GM23338 (cell line): ENCODE measurements at regions not wholly inside any gene's neighbourhood (a gene's known extent, or its start where the extent isn't known, plus 50 kb on each side); places are given as distances from the start of the nearest gene placed in this dataset.
A peak's percentile ranks its signal among the peaks of the same experiment; 100 is the strongest.

Source experiments
- ATAC-seq: fragments of 200-7000 bp; cut with Tn5 transposase; 3 replicates; pipeline ENCODE4 v1.9.1; 2020
- DNase-seq: peaks from one replicate; pipeline ENCODE4 v3.0.0-alpha.2; 2015; ENCODE audit warnings: low spot score
- H2AFZ ChIP-seq: fragments of 200-600 bp; sonication (generic); 2 replicates; pipeline ENCODE4 v1.8.0; 2016; ENCODE audit warnings: antibody characterized with exemption, mild to moderate bottlenecking, moderate library complexity
- H3F3A ChIP-seq: fragments of 200-600 bp; sonication (generic); replicated peaks from 2 replicates; pipeline ENCODE4 v1.8.0; 2017; ENCODE audit warnings: antibody characterized with exemption, mixed run types, low read depth
- H3K27ac ChIP-seq: fragments of 200-600 bp; sonication (generic); 2 replicates; pipeline ENCODE4 v1.6.1; 2016; ENCODE audit warnings: low read depth
- H3K27me3 ChIP-seq: fragments of 200-600 bp; sonication (generic); 2 replicates; pipeline ENCODE4 v1.8.0; 2016; ENCODE audit warnings: mild to moderate bottlenecking, mixed run types, moderate library complexity; ENCODE audit not compliant: insufficient read depth
- H3K36me3 ChIP-seq: fragments of 200-600 bp; sonication (generic); 2 replicates; pipeline ENCODE4 v1.8.0; 2016; ENCODE audit warnings: mild to moderate bottlenecking; ENCODE audit not compliant: insufficient read depth
- H3K4me1 ChIP-seq: fragments of 200-600 bp; sonication (generic); 2 replicates; pipeline ENCODE4 v1.8.0; 2016; ENCODE audit warnings: mild to moderate bottlenecking, moderate library complexity; ENCODE audit not compliant: insufficient read depth
- H3K4me2 ChIP-seq: fragments of 200-600 bp; sonication (generic); 2 replicates; pipeline ENCODE4 v1.7.1; 2017; ENCODE audit warnings: mixed run types
- H3K4me3 ChIP-seq: fragments of 200-600 bp; sonication (generic); 2 replicates; pipeline ENCODE4 v1.6.1; 2016; ENCODE audit warnings: mixed run types
- H3K79me2 ChIP-seq: fragments of 200-600 bp; sonication (generic); replicated peaks from 2 replicates; pipeline ENCODE4 v1.8.0; 2017; ENCODE audit warnings: mild to moderate bottlenecking; ENCODE audit not compliant: insufficient read depth
- H3K9me2 ChIP-seq: fragments of 200-600 bp; sonication (generic); 2 replicates; pipeline ENCODE4 v1.8.0; 2017; ENCODE audit not compliant: insufficient read depth
- H4K20me1 ChIP-seq: fragments of 200-600 bp; sonication (generic); replicated peaks from 2 replicates; pipeline ENCODE4 v1.8.0; 2017; ENCODE audit warnings: mild to moderate bottlenecking; ENCODE audit not compliant: insufficient read depth
- H3K27ac Mint-ChIP-seq: 2 replicates; pipeline ENCODE4 v1.8.0; 2020; ENCODE audit warnings: inconsistent platforms, mild to moderate bottlenecking, moderate library complexity, mixed read lengths
- H3K27me3 Mint-ChIP-seq: 3 replicates; pipeline ENCODE4 v1.8.0; 2022; ENCODE audit warnings: low read depth, mild to moderate bottlenecking, moderate library complexity, mixed read lengths, inconsistent platforms; ENCODE audit not compliant: insufficient read depth, poor library complexity
- H3K36me3 Mint-ChIP-seq: 3 replicates; pipeline ENCODE4 v1.8.0; 2021; ENCODE audit warnings: low read depth, mild to moderate bottlenecking, inconsistent platforms, moderate library complexity, mixed read lengths
- H3K4me1 Mint-ChIP-seq: 3 replicates; pipeline ENCODE4 v1.8.0; 2020; ENCODE audit warnings: mild to moderate bottlenecking, inconsistent platforms, mixed read lengths
- H3K4me3 Mint-ChIP-seq: 3 replicates; pipeline ENCODE4 v1.8.0; 2021; ENCODE audit warnings: moderate library complexity, mild to moderate bottlenecking, inconsistent platforms, mixed read lengths
- H3K9me3 Mint-ChIP-seq: 3 replicates; pipeline ENCODE4 v1.8.0; 2020; ENCODE audit warnings: moderate library complexity, mild to moderate bottlenecking, inconsistent platforms, mixed read lengths
- CREB1 ChIP-seq: fragments of 250-450 bp; sonication (Bioruptor Pico); IDR thresholded peaks from 2 replicates; pipeline ENCODE4 v1.5.0; 2020; ENCODE audit warnings: low read depth, mild to moderate bottlenecking, moderate library complexity
- CTCF ChIP-seq, 2 experiments: fragments of 200-600 bp in 1 of 2; sonication (generic) in 1 of 2; conservative IDR thresholded peaks; 2 replicates each; pipeline versions ENCODE4 v1.5.1 to v1.6.1; 2016 to 2017; ENCODE audit warnings: antibody characterized with exemption in 2 of 2, low read depth in 2 of 2, mild to moderate bottlenecking in 2 of 2, moderate library complexity in 1 of 2
- ETS1 ChIP-seq: IDR thresholded peaks from 2 replicates; pipeline ENCODE4 v1.6.1; 2016; ENCODE audit warnings: antibody characterized with exemption
- EZH2 ChIP-seq: fragments of 200-600 bp; sonication (generic); IDR thresholded peaks from one replicate; pipeline ENCODE4 v1.8.0; 2017; ENCODE audit warnings: antibody characterized with exemption, mild to moderate bottlenecking, low read depth; ENCODE audit not compliant: unreplicated experiment
- EZH2phosphoT487 ChIP-seq: fragments of 200-600 bp; sonication (generic); IDR thresholded peaks from one replicate; pipeline ENCODE4 v1.8.1; 2018; ENCODE audit warnings: antibody characterized with exemption; ENCODE audit not compliant: unreplicated experiment
- JUNB ChIP-seq: IDR thresholded peaks from one replicate; pipeline ENCODE4 v1.6.1; 2016; ENCODE audit warnings: antibody characterized with exemption; ENCODE audit not compliant: unreplicated experiment
- NANOG ChIP-seq: IDR thresholded peaks from 2 replicates; pipeline ENCODE4 v1.6.1; 2016; ENCODE audit warnings: antibody characterized with exemption, borderline replicate concordance
- REST ChIP-seq: IDR thresholded peaks from one replicate; pipeline ENCODE4 v1.6.1; 2018; ENCODE audit warnings: antibody characterized with exemption; ENCODE audit not compliant: unreplicated experiment
- STAT1 ChIP-seq: IDR thresholded peaks from one replicate; pipeline ENCODE4 v1.6.1; 2016; ENCODE audit warnings: antibody characterized with exemption; ENCODE audit not compliant: unreplicated experiment
- ZNF114 ChIP-seq: fragments of 250-450 bp; sonication (Bioruptor Pico); IDR thresholded peaks from 2 replicates; pipeline ENCODE4 v1.5.0; 2020; ENCODE audit warnings: mild to moderate bottlenecking, moderate library complexity
- ZNF331 ChIP-seq: fragments of 250-450 bp; sonication (Bioruptor Pico); IDR thresholded peaks from 2 replicates; pipeline ENCODE4 v1.5.0; 2020; ENCODE audit warnings: low read depth, mild to moderate bottlenecking, moderate library complexity

GRCh38 chr1:99527545-99527944 lies 118.4 kb upstream of the PALMD start (continued):
- no peak for TF ChIP-seq REST

DNA sequence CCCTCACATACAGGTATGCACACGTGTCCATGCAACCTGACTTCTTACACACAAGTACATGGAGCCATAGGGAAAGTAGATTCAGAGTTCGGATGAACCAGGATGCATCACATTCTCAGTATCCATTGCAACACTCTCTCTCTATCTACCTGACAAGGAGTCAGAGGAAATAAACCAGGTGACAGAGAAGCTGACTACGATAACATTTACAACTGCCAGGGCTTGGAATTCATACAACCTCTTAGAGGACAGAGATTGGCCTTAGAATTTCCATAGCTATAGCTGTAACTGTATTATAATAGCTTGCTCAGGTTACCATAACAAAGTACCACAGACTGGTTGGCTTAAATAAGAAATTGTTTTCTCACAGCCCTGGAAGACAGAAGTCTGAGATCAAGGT lies 116.9 kb upstream of the PALMD start:
- peak overlapping the region; percentile 30; the same call in 1 of the 2 replicates for H2AFZ ChIP-seq
- Mint-ChIP-seq H3K27ac (no peak overlapping the region), H3K36me3 (no peaks in the 10 kb centered on the region), H3K4me3 (no peak overlapping the region), H3K27me3 (no peaks in the 10 kb centered on the region), H3K9me3 (no peaks in the 10 kb centered on the region), H3K4me1 (peaks cover 18% of the 10 kb centered on the region; the same call in 2 of the 3 replicates)
- H3K27me3 ChIP-seq, result no peaks in the 10 kb centered on the region
- H3K9me2 ChIP-seq, result no peaks in the 10 kb centered on the region
- H3F3A ChIP-seq, result no peaks in the 10 kb centered on the region
- DNase-seq, result no peak
- H3K79me2 ChIP-seq, result no peaks in the 10 kb centered on the region
- no peak overlapping the region for H3K27ac ChIP-seq
- H3K4me1 ChIP-seq, result peaks cover 26% of the 10 kb centered on the region
- H3K36me3 ChIP-seq, result no peaks in the 10 kb centered on the region
- ATAC-seq, result no peak
- no peak overlapping the region for H3K4me3 ChIP-seq
- no peak overlapping the region for H3K4me2 ChIP-seq
- no peaks in the 10 kb centered on the region for H4K20me1 ChIP-seq
- TF ChIP-seq CTCF (conservative IDR thresholded peaks at IDR 0.05; ENCODE audit: low read depth in 2 of 2) (no peak), EZH2 (no peak), ZNF114 (CRISPR knock-in tag) (no peak), NANOG (no peak), ETS1 (no peak), ZNF331 (CRISPR knock-in tag) (no peak), STAT1 (no peak), EZH2phosphoT487 (no peak), REST (no peak), CREB1 (CRISPR knock-in tag) (no peak), JUNB (no peak)
